ENCODE measurements at regions not wholly inside any gene's neighbourhood (a gene's known extent, or its start where the extent isn't known, plus 50 kb on each side); places are given as distances from the start of the nearest gene placed in this dataset.

- no peak for DNase-seq
These were observed 370.3 kb downstream of the ARHGEF28 start for GRCh38 chr5:73996151-73996755.

GRCh38 chr5:73994963-73995362 is 369.0 kb downstream of the ARHGEF28 start:
- DNase-seq, result no peak

Measured in activated T-cell treated with anti-CD3 and anti-CD28 coated beads, Interleukin-2, amount 50 U/mL, for 1 hour (primary cell).